ENCODE measurements at regions not wholly inside any gene's neighbourhood (a gene's known extent, or its start where the extent isn't known, plus 50 kb on each side); places are given as distances from the start of the nearest gene placed in this dataset.

DNA sequence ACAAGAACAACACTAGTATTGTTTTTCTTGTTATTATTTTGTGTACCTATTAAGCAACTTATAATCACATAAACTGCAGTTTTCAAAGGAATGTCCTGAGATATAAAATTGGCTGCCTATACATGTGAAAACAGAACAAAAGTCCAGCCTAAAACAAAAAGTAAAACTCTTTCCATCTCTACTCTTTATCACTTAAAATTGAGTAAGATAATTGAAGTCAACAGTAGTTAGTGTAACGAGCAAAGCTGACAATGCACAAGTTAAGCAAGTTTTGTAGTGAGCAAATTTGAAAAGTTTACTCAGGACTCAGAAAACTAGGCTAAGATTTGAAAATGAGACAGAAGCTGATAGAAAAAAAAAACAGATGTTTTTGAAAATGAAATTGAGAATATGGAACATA is 941.4 kb upstream of the MAN1A1 start:
- no peaks in the 10 kb centered on the region for H3K4me1 ChIP-seq
- intact Hi-C loops (cut with DNase I): no loop called here

DNA sequence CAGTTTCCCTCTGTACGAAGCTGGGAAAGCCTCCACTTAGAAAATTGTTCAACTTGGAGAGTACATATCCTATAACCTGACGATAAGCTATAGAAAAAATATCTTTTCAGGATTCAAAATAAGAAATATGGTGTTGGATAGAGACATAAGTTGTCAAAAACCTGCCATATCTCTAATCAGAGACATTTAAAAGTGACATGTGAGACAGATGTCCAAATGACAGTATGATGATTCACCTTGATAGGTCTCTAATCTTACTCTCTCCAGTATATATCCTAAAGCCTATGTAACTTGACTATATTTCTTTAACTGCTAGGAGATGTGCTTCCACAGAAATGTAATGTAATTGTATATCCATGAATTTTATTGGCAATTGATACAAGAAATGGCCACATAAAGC is 932.4 kb upstream of the MAN1A1 start:
- no peaks in the 10 kb centered on the region for H3K4me1 ChIP-seq
- no peaks in the 10 kb centered on the region for H3K36me3 ChIP-seq
- intact Hi-C loops (cut with DNase I): no loop called here
- H3K27ac ChIP-seq: no peak overlapping the region
- no peak overlapping the region for H3K4me3 ChIP-seq
- no peaks in the 10 kb centered on the region for H3K27me3 ChIP-seq
- TF ChIP-seq POLR2AphosphoS5 (IDR thresholded peaks at IDR 0.05) (no peak), POLR2A (IDR thresholded peaks at IDR 0.05) (no peak), EP300 (IDR thresholded peaks at IDR 0.05) (no peak)
- TF ChIP-seq, protein P1, sequence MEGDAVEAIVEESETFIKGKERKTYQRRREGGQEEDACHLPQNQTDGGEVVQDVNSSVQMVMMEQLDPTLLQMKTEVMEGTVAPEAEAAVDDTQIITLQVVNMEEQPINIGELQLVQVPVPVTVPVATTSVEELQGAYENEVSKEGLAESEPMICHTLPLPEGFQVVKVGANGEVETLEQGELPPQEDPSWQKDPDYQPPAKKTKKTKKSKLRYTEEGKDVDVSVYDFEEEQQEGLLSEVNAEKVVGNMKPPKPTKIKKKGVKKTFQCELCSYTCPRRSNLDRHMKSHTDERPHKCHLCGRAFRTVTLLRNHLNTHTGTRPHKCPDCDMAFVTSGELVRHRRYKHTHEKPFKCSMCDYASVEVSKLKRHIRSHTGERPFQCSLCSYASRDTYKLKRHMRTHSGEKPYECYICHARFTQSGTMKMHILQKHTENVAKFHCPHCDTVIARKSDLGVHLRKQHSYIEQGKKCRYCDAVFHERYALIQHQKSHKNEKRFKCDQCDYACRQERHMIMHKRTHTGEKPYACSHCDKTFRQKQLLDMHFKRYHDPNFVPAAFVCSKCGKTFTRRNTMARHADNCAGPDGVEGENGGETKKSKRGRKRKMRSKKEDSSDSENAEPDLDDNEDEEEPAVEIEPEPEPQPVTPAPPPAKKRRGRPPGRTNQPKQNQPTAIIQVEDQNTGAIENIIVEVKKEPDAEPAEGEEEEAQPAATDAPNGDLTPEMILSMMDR (IDR thresholded peaks at IDR 0.05): no peak
- H3K9me3 ChIP-seq: no peaks in the 10 kb centered on the region
- WGBS, 2 donors: 82 to 88% methylated on average over 2 of the region's 2 CpGs
- no peak for DNase-seq

More for the DNA sequence above, 941.4 kb upstream of the MAN1A1 start:
- no peak for TF ChIP-seq POLR2AphosphoS5 (IDR thresholded peaks at IDR 0.05)
- no peak for TF ChIP-seq EP300 (IDR thresholded peaks at IDR 0.05)
- TF ChIP-seq, protein P1 (IDR thresholded peaks at IDR 0.05): no peak
- no peak for TF ChIP-seq POLR2A (IDR thresholded peaks at IDR 0.05)
- H3K27me3 ChIP-seq: no peaks in the 10 kb centered on the region
- H3K27ac ChIP-seq: no peak overlapping the region
- H3K9me3 ChIP-seq: no peaks in the 10 kb centered on the region
- H3K4me3 ChIP-seq: no peak overlapping the region
- DNase-seq: no peak
- WGBS, 2 donors: 11 to 53% methylated on average over 1 of the region's 1 CpG
- no peaks in the 10 kb centered on the region for H3K36me3 ChIP-seq

DNA sequence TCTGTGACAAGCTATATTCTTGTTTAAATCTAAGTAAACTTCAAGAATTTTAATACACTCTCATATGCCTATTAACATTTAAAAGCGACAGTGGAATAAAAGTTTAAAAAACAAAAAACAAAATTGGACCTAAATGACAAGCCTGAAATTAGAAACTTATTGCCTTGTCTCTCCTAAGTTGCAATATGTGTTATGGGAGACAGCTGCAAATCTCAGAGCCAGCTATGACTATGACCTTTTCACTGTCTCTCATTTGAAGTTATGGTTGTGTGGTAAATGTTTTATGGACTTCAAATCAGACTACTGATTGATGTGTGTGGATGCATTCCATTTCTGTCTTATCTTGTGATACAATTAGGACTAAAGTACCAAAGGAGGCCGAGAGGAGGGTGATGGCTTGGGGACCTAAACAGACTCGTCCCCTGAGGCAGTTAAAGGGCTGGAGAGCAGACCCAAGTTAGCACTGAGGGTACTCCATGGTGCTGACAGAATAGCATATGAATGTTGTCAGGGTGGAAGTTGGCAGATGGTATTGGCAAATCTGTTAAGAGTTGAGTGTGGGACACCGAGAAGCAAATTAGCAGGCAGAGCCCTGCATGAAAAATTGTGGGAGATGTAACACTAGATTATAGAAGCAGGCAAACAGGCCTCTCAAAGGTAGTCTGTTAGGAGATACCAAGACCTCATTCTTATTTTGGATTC is 930.1 kb upstream of the MAN1A1 start:
- no peaks in the 10 kb centered on the region for H3K9me3 ChIP-seq
- H3K4me3 ChIP-seq: no peak overlapping the region
- TF ChIP-seq EP300 (IDR thresholded peaks at IDR 0.05) (no peak), POLR2AphosphoS5 (IDR thresholded peaks at IDR 0.05) (no peak), POLR2A (IDR thresholded peaks at IDR 0.05) (no peak)
- TF ChIP-seq, protein P1 (IDR thresholded peaks at IDR 0.05): no peak
- no peak for DNase-seq
- intact Hi-C loops (cut with DNase I): no loop called here
- H3K4me1 ChIP-seq: no peaks in the 10 kb centered on the region
- no peak overlapping the region for H3K27ac ChIP-seq
- H3K27me3 ChIP-seq: no peaks in the 10 kb centered on the region
- 59 to 73% methylated on average over 4 of the region's 4 CpGs for WGBS, 2 donors
- H3K36me3 ChIP-seq: no peaks in the 10 kb centered on the region

DNA sequence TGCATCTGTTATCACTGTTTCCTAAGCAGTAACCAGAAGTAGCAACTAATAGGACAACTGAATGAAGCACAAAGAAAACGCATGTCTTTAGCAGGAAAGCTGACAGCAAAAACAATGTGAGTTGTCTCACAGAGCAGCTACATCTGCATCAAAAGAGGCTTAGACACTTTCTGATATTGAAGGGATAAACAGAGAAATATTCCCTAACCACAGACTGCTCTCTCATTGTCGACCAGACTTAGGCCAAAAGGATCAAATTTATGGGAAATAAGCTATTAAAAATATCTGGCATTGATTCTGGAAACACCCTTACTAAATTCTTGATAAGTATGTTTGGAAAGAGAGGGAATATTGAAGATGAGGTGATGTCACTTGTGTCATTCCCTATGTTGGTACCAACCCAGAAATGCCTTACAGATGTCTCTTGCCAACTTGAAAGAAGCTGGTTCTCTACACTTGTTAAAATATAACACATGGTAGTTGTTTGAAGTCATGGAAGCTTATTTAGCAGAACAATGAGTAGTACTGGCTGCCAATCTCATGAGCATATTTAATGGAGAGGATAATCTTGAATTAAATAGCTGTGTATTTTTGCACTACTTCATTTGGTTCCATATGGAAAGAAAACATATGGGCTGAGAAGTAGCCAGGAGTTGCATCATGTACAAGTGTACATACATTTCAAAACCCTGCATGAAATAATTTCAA is 929.3 kb upstream of the MAN1A1 start:
- DNase-seq: no peak

More for the DNA sequence above, 929.3 kb upstream of the MAN1A1 start:
- TF ChIP-seq, protein P1 (IDR thresholded peaks at IDR 0.05): no peak
- TF ChIP-seq POLR2A (IDR thresholded peaks at IDR 0.05): no peak
- Histone ChIP-seq H3K4me3 (no peak overlapping the region), H3K36me3 (no peaks in the 10 kb centered on the region), H3K27ac (no peak overlapping the region), H3K9me3 (no peaks in the 10 kb centered on the region), H3K27me3 (no peaks in the 10 kb centered on the region), H3K4me1 (no peaks in the 10 kb centered on the region)
- intact Hi-C loops (cut with DNase I): no loop called here
- 60 to 64% methylated on average over 2 of the region's 2 CpGs for WGBS, 2 donors

Data from sigmoid colon (tissue), 6 donors.